ENCODE measurements at regions not wholly inside any gene's neighbourhood (a gene's known extent, or its start where the extent isn't known, plus 50 kb on each side); places are given as distances from the start of the nearest gene placed in this dataset.

- DNase-seq (ENCODE audit: low read depth in 3 of 3): no peak
These were observed 53.1 kb upstream of the CACNA1E start for GRCh38 chr1:181430015-181430885.
